ENCODE measurements at regions not wholly inside any gene's neighbourhood (a gene's known extent, or its start where the extent isn't known, plus 50 kb on each side); places are given as distances from the start of the nearest gene placed in this dataset.

DNA sequence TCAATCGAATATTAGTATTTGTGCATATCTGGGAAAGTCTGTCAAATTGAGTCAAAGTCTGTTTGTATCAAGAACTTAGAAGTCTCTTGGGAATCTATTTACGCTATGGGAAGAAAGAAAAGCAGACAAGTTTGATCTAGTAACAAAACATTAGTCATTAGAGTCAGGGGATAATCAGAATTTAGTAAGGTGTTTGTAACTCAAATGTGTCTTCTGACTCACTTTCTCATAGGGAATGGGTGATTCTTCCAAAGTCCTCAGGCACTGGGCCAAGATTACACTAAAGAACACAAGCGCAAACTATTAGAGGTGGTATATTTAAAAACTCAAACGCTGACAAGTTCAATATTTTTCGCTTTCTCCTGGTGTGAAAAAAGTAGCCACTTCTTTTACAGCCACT lies 926.5 kb downstream of the PDHA2 start:
- ATAC-seq, result no peak
- TF ChIP-seq RARB (CRISPR knock-in tag; IDR thresholded peaks at IDR 0.05) (no peak), TOX (CRISPR knock-in tag; IDR thresholded peaks at IDR 0.05; ENCODE audit: borderline replicate concordance) (no peak), ZNF70 (CRISPR knock-in tag; IDR thresholded peaks at IDR 0.05) (no peak), BACH2 (CRISPR knock-in tag; IDR thresholded peaks at IDR 0.05; ENCODE audit: borderline replicate concordance) (no peak), ZNF565 (CRISPR knock-in tag; conservative IDR thresholded peaks at IDR 0.05; ENCODE audit: low read depth) (no peak), CSDC2 (CRISPR knock-in tag; IDR thresholded peaks at IDR 0.05) (no peak)

GRCh38 chr4:96767815-96768480 lies 928.1 kb downstream of the PDHA2 start:
- ATAC-seq, result no peak
- TF ChIP-seq ZC3H10 (CRISPR knock-in tag; IDR thresholded peaks at IDR 0.05) (no peak), PATZ1 (CRISPR knock-in tag; IDR thresholded peaks at IDR 0.05; ENCODE audit: borderline replicate concordance) (no peak), ARNTL (CRISPR knock-in tag; IDR thresholded peaks at IDR 0.05; ENCODE audit: borderline replicate concordance, low read depth) (no peak), CREB5 (CRISPR knock-in tag; IDR thresholded peaks at IDR 0.05; ENCODE audit: low read depth) (no peak), ZFP30 (CRISPR knock-in tag; IDR thresholded peaks at IDR 0.05) (no peak), ISL1 (CRISPR knock-in tag; IDR thresholded peaks at IDR 0.05) (no peak), RARB (CRISPR knock-in tag; IDR thresholded peaks at IDR 0.05) (no peak), TOX (CRISPR knock-in tag; IDR thresholded peaks at IDR 0.05; ENCODE audit: borderline replicate concordance) (no peak), OSR1 (CRISPR knock-in tag; IDR thresholded peaks at IDR 0.05) (no peak)
- TF ChIP-seq, protein P1, sequence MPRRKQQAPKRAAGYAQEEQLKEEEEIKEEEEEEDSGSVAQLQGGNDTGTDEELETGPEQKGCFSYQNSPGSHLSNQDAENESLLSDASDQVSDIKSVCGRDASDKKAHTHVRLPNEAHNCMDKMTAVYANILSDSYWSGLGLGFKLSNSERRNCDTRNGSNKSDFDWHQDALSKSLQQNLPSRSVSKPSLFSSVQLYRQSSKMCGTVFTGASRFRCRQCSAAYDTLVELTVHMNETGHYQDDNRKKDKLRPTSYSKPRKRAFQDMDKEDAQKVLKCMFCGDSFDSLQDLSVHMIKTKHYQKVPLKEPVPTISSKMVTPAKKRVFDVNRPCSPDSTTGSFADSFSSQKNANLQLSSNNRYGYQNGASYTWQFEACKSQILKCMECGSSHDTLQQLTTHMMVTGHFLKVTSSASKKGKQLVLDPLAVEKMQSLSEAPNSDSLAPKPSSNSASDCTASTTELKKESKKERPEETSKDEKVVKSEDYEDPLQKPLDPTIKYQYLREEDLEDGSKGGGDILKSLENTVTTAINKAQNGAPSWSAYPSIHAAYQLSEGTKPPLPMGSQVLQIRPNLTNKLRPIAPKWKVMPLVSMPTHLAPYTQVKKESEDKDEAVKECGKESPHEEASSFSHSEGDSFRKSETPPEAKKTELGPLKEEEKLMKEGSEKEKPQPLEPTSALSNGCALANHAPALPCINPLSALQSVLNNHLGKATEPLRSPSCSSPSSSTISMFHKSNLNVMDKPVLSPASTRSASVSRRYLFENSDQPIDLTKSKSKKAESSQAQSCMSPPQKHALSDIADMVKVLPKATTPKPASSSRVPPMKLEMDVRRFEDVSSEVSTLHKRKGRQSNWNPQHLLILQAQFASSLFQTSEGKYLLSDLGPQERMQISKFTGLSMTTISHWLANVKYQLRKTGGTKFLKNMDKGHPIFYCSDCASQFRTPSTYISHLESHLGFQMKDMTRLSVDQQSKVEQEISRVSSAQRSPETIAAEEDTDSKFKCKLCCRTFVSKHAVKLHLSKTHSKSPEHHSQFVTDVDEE (CRISPR knock-in tag; IDR thresholded peaks at IDR 0.05), result no peak

- TF ChIP-seq CSRNP3 (CRISPR knock-in tag; IDR thresholded peaks at IDR 0.05) (no peak), CREB5 (CRISPR knock-in tag; IDR thresholded peaks at IDR 0.05; ENCODE audit: low read depth) (no peak), ZFP30 (CRISPR knock-in tag; IDR thresholded peaks at IDR 0.05) (no peak)
- ATAC-seq, result no peak
Measured at GRCh38 chr4:96775501-96775900, 935.6 kb downstream of the PDHA2 start.

GRCh38 chr4:96776920-96777527 lies 937.1 kb downstream of the PDHA2 start:
- peak; percentile 67 for ATAC-seq
- TF ChIP-seq CREB5 (CRISPR knock-in tag; IDR thresholded peaks at IDR 0.05; ENCODE audit: low read depth), result peak; percentile 99
- no peak for TF ChIP-seq RARB (CRISPR knock-in tag; IDR thresholded peaks at IDR 0.05)
- no peak for TF ChIP-seq ARNTL (CRISPR knock-in tag; IDR thresholded peaks at IDR 0.05; ENCODE audit: borderline replicate concordance, low read depth)
- peak; percentile 98 for TF ChIP-seq ISL1 (CRISPR knock-in tag; IDR thresholded peaks at IDR 0.05)
- TF ChIP-seq, protein P1 (CRISPR knock-in tag; IDR thresholded peaks at IDR 0.05), result peak; percentile 92
- peak; percentile 97 for TF ChIP-seq ZC3H10 (CRISPR knock-in tag; IDR thresholded peaks at IDR 0.05)
- TF ChIP-seq ZFP30 (CRISPR knock-in tag; IDR thresholded peaks at IDR 0.05), result no peak
- no peak; the same call in 1 of the 2 replicates for TF ChIP-seq ZNF8 (CRISPR knock-in tag; IDR thresholded peaks at IDR 0.05)
- TF ChIP-seq ZFP3 (CRISPR knock-in tag; IDR thresholded peaks at IDR 0.05), result peak; percentile 86
- TF ChIP-seq, protein P2, sequence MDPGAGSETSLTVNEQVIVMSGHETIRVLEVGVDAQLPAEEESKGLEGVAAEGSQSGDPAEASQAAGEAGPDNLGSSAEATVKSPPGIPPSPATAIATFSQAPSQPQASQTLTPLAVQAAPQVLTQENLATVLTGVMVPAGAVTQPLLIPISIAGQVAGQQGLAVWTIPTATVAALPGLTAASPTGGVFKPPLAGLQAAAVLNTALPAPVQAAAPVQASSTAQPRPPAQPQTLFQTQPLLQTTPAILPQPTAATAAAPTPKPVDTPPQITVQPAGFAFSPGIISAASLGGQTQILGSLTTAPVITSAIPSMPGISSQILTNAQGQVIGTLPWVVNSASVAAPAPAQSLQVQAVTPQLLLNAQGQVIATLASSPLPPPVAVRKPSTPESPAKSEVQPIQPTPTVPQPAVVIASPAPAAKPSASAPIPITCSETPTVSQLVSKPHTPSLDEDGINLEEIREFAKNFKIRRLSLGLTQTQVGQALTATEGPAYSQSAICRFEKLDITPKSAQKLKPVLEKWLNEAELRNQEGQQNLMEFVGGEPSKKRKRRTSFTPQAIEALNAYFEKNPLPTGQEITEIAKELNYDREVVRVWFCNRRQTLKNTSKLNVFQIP (CRISPR knock-in tag; IDR thresholded peaks at IDR 0.05; ENCODE audit: borderline replicate concordance, low read depth), result peak; percentile 94
- peak; percentile 92 for TF ChIP-seq TOX (CRISPR knock-in tag; IDR thresholded peaks at IDR 0.05; ENCODE audit: borderline replicate concordance)
